ENCODE measurements at regions not wholly inside any gene's neighbourhood (a gene's known extent, or its start where the extent isn't known, plus 50 kb on each side); places are given as distances from the start of the nearest gene placed in this dataset.
"Not testable (repeated sequence)": the region's sequence is repeated elsewhere in the genome, so short reads cannot be mapped to it uniquely, and the experiment has no call there.

DNA sequence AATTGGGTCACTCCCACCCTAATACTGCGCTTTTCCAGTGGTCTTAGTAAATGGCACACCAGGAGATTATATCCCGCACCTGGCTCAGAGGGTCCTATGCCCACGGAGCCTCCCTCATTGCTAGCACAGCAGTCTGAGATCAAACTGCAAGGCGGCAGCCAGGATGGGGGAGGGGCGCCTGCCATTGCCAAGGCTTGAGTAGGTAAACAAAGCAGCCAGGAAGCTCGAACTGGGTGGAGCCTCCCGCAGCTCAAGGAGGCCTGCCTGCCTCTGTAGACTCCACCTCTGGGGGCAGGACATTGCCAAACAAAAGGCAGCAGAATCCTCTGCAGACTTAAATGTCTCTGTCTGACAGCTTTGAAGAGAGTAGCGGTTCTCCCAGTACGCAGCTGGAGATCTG lies 52.4 kb upstream of the PMPCB start:
- H3K27me3 ChIP-seq (ENCODE audit: control insufficient read depth in 4 of 4, insufficient read depth in 4 of 4, low read length in 3 of 4); H3K27ac ChIP-seq (ENCODE audit: low read depth in 1 of 2, low read length in 2 of 2); H3K9me3 ChIP-seq (ENCODE audit: control insufficient read depth in 4 of 4, low read length in 3 of 4); H3K9ac ChIP-seq (ENCODE audit: low read depth in 1 of 2, low read length in 2 of 2); H3K4me3 ChIP-seq (ENCODE audit: low read depth in 1 of 3, low read length in 3 of 3); DNase-seq (ENCODE audit: low spot score); H3K4me1 ChIP-seq (ENCODE audit: control insufficient read depth in 4 of 4, insufficient read depth in 4 of 4, low read length in 3 of 4); H3K36me3 ChIP-seq (ENCODE audit: control insufficient read depth in 4 of 4, insufficient read depth in 3 of 4, low read depth in 1 of 4, low read length in 3 of 4): not testable (repeated sequence)
- WGBS, result 82% methylated on average over 9 of the region's 9 CpGs

DNA sequence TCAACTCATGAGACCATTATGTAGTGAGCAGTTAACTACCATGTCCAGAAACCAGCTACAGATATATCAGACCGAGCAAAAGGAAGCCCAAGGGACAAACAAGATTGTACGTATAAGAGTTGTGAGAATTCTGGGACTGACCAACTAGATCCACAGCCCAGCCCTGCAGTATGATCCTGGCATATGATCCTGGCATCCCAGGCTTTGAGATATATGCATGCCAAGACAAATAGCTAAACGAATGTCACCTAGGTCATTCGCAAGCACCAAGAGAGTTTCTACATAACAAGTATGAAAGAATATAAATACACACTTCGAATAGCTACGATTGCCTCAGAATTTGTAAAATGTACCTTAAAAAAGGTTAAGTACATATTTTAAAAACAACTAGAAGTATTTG lies 56.4 kb upstream of the PMPCB start:
- Histone ChIP-seq H3K9me3 (ENCODE audit: control insufficient read depth in 4 of 4, low read length in 3 of 4) (no peaks in the 10 kb centered on the region), H3K27me3 (ENCODE audit: control insufficient read depth in 4 of 4, insufficient read depth in 4 of 4, low read length in 3 of 4) (no peaks in the 10 kb centered on the region), H3K36me3 (ENCODE audit: control insufficient read depth in 4 of 4, insufficient read depth in 3 of 4, low read depth in 1 of 4, low read length in 3 of 4) (no peaks in the 10 kb centered on the region), H3K9ac (ENCODE audit: low read depth in 1 of 2, low read length in 2 of 2) (no peak overlapping the region), H3K4me3 (ENCODE audit: low read depth in 1 of 3, low read length in 3 of 3) (no peak overlapping the region), H3K27ac (ENCODE audit: low read depth in 1 of 2, low read length in 2 of 2) (no peak overlapping the region), H3K4me1 (ENCODE audit: control insufficient read depth in 4 of 4, insufficient read depth in 4 of 4, low read length in 3 of 4) (peaks cover 0 to 4% (median 0%) of the 10 kb centered on the region in 4 donors)
- DNase-seq (ENCODE audit: low spot score), result no peak
- peak; percentile 21 for TF ChIP-seq SP1 (IDR thresholded peaks at IDR 0.05)
- peak in 1 of 2 donors; percentile 39 for TF ChIP-seq RXRA (IDR thresholded peaks at IDR 0.05)
- TF ChIP-seq CTCF (IDR thresholded peaks at IDR 0.05; ENCODE audit: low read depth, low read length, missing input control), result no peak
- TF ChIP-seq ATF3 (IDR thresholded peaks at IDR 0.05), result no peak
- no peak for TF ChIP-seq NR2F2 (IDR thresholded peaks at IDR 0.05)
- no peak for TF ChIP-seq YY1 (IDR thresholded peaks at IDR 0.05)
- TF ChIP-seq JUND (IDR thresholded peaks at IDR 0.05), result no peak
- TF ChIP-seq RAD21 (IDR thresholded peaks at IDR 0.05), result peak in 1 of 2 donors; percentile 29
- no peak for TF ChIP-seq EGR1 (IDR thresholded peaks at IDR 0.05; ENCODE audit: low read depth in 2 of 2)
- TF ChIP-seq TAF1 (conservative IDR thresholded peaks at IDR 0.05), result no peak
- peak; percentile 3 to 33 for TF ChIP-seq HNF4A (conservative IDR thresholded peaks at IDR 0.05)
- no peak for TF ChIP-seq REST (IDR thresholded peaks at IDR 0.05)
- no peak for TF ChIP-seq GABPA (IDR thresholded peaks at IDR 0.05 in 1 of 2, conservative IDR thresholded peaks at IDR 0.05 in 1 of 2)
- no peak for TF ChIP-seq FOXA2 (IDR thresholded peaks at IDR 0.05)
- TF ChIP-seq HNF4G (IDR thresholded peaks at IDR 0.05), result no peak
- TF ChIP-seq MAX (IDR thresholded peaks at IDR 0.05), result no peak
- TF ChIP-seq ZBTB33 (IDR thresholded peaks at IDR 0.05), result no peak
- TF ChIP-seq FOXA1 (IDR thresholded peaks at IDR 0.05), result no peak
- 34% methylated on average over 6 of the region's 6 CpGs for WGBS

GRCh38 chr7:103235824-103236223 lies 61.4 kb upstream of the PMPCB start:
- H3K27ac ChIP-seq (ENCODE audit: low read depth in 1 of 2, low read length in 2 of 2); H3K36me3 ChIP-seq (ENCODE audit: control insufficient read depth in 4 of 4, insufficient read depth in 3 of 4, low read depth in 1 of 4, low read length in 3 of 4); H3K9ac ChIP-seq (ENCODE audit: low read depth in 1 of 2, low read length in 2 of 2); H3K4me3 ChIP-seq (ENCODE audit: low read depth in 1 of 3, low read length in 3 of 3); DNase-seq (ENCODE audit: low spot score); H3K4me1 ChIP-seq (ENCODE audit: control insufficient read depth in 4 of 4, insufficient read depth in 4 of 4, low read length in 3 of 4); H3K9me3 ChIP-seq (ENCODE audit: control insufficient read depth in 4 of 4, low read length in 3 of 4); H3K27me3 ChIP-seq (ENCODE audit: control insufficient read depth in 4 of 4, insufficient read depth in 4 of 4, low read length in 3 of 4): not testable (repeated sequence)
- 60% methylated on average over 4 of the region's 4 CpGs for WGBS
